ENCODE measurements at regions not wholly inside any gene's neighbourhood (a gene's known extent, or its start where the extent isn't known, plus 50 kb on each side); places are given as distances from the start of the nearest gene placed in this dataset.

DNA sequence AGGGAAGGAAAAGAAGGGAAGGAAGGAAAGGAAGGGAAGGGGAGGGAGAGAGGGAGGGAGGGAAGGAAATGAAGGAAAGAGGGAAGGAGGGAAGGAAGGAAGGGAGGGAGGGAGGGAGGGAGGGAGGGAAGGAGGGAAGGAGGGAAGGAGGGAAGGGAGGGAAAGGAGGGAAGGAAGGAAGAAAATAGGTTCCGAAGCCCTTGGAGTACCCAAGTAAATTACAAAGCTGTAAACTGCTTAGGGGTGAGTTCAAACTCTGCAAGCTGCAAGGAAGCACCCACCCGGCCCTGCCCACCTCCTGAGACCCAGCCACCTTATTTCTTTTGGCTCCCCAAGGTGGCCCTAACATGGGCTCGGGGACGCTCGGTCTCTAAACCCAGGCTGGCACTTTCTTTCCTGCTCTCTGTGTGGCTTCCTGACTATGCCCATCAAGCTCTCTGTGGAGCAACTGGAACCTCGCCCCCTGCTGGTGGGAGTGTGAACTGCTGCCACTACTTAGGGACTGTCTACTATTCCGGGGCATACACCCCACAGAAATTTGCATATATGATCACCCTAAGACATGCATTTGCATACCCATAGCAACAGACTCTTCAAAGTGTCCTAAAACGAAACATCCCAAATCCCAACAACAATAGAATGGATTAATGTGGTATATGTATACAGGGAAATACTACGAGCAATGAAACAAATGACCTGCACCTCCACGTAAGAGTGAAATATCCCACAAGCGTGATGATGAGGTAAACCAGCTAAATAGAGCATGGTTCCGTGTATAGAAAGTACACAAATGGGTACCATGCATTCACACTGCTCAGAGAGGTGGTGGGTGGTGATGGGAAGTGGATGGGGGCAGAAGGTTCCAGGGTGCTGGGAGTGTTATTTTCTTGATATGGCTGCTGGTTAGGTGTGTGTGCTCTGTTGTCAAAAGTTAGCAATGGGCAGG lies 151.7 kb upstream of the TBL1X start:
- Mint-ChIP-seq H3K36me3 (no peaks in the 10 kb centered on the region), H3K27ac (no peak overlapping the region), H3K4me1 (ENCODE audit: unreplicated experiment) (no peaks in the 10 kb centered on the region), H3K4me3 (no peak overlapping the region), H3K27me3 (no peaks in the 10 kb centered on the region), H3K9me3 (peaks cover 5% of the 10 kb centered on the region)
- no peak for DNase-seq (ENCODE audit: extremely low spot score, unreplicated experiment)
- TF ChIP-seq, protein P1, sequence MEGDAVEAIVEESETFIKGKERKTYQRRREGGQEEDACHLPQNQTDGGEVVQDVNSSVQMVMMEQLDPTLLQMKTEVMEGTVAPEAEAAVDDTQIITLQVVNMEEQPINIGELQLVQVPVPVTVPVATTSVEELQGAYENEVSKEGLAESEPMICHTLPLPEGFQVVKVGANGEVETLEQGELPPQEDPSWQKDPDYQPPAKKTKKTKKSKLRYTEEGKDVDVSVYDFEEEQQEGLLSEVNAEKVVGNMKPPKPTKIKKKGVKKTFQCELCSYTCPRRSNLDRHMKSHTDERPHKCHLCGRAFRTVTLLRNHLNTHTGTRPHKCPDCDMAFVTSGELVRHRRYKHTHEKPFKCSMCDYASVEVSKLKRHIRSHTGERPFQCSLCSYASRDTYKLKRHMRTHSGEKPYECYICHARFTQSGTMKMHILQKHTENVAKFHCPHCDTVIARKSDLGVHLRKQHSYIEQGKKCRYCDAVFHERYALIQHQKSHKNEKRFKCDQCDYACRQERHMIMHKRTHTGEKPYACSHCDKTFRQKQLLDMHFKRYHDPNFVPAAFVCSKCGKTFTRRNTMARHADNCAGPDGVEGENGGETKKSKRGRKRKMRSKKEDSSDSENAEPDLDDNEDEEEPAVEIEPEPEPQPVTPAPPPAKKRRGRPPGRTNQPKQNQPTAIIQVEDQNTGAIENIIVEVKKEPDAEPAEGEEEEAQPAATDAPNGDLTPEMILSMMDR (conservative IDR thresholded peaks at IDR 0.05): peak; percentile 74

DNA sequence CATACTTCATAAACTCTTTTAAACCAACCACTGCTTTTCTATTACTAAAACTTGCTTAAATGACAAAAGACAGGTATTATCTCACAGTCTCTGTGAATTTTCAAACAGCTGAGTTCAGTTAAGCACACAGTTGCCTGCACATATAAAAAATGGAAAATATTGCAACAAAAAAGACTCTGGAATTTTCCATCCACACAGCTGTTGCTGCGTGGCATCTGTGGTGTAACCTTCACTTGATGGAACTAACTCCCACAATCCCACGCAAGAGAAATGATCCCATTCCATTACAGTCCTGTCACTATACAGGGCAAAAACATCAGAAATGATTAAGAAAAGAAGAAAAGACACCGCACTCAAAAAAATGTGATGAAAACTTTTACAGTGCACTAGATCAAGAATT lies 149.8 kb upstream of the TBL1X start:
- no peaks in the 10 kb centered on the region for H3K4me1 Mint-ChIP-seq (ENCODE audit: unreplicated experiment)
- no peaks in the 10 kb centered on the region for H3K27me3 Mint-ChIP-seq
- H3K27ac Mint-ChIP-seq: no peak overlapping the region
- TF ChIP-seq, protein P1 (conservative IDR thresholded peaks at IDR 0.05): no peak
- DNase-seq (ENCODE audit: extremely low spot score, unreplicated experiment): no peak
- no peak overlapping the region for H3K4me3 Mint-ChIP-seq
- peaks cover 5% of the 10 kb centered on the region for H3K9me3 Mint-ChIP-seq
- H3K36me3 Mint-ChIP-seq: no peaks in the 10 kb centered on the region

DNA sequence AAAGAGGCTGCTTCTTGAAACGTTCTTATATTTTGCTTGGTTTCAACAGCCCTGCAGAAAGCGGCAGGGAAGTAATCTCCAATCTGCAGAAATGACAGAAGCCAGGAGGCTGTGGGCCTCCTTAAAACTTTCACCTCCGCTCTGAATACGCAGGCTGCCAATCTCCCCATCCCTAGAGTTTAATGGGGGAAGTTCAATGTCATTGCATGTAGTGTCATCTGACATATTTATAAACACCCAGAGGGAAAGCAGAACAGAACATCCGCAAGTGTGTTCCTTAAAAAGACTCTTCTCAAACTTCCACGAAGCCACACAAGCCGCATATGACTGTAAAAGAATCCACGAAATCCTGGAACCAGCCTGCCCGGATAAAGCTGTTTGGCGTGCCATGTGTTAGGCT lies 148.8 kb upstream of the TBL1X start:
- DNase-seq (ENCODE audit: extremely low spot score, unreplicated experiment): no peak
- Mint-ChIP-seq H3K4me1 (ENCODE audit: unreplicated experiment) (no peaks in the 10 kb centered on the region), H3K36me3 (no peaks in the 10 kb centered on the region), H3K9me3 (peaks cover 5% of the 10 kb centered on the region), H3K27me3 (no peaks in the 10 kb centered on the region), H3K4me3 (no peak overlapping the region), H3K27ac (no peak overlapping the region)
- TF ChIP-seq, protein P1 (conservative IDR thresholded peaks at IDR 0.05): no peak

DNA sequence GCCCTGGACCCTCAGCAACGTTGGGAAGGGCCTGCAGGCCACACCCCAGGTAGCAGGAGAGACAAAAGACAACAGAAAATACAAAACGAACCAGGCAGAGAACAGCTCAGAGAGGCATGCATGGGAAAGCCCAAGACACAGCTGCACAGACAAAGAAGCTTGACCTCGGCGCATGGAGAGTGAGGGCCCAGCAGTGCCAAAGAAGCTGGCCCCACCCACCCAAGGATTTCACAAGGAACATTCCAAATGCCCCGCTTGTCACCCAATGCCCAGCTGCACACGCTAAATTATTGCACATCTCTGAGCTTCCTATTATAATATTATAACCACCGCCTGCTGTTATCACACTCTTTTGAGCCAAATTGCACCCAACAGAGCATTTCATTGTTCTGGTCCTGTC lies 147.7 kb upstream of the TBL1X start:
- TF ChIP-seq, protein P1 (conservative IDR thresholded peaks at IDR 0.05): no peak
- H3K27me3 Mint-ChIP-seq: no peaks in the 10 kb centered on the region
- H3K4me1 Mint-ChIP-seq (ENCODE audit: unreplicated experiment): no peaks in the 10 kb centered on the region
- no peak overlapping the region for H3K4me3 Mint-ChIP-seq
- no peak for DNase-seq (ENCODE audit: extremely low spot score, unreplicated experiment)
- H3K27ac Mint-ChIP-seq: no peak overlapping the region
- H3K9me3 Mint-ChIP-seq: peaks cover 5% of the 10 kb centered on the region
- no peaks in the 10 kb centered on the region for H3K36me3 Mint-ChIP-seq

DNA sequence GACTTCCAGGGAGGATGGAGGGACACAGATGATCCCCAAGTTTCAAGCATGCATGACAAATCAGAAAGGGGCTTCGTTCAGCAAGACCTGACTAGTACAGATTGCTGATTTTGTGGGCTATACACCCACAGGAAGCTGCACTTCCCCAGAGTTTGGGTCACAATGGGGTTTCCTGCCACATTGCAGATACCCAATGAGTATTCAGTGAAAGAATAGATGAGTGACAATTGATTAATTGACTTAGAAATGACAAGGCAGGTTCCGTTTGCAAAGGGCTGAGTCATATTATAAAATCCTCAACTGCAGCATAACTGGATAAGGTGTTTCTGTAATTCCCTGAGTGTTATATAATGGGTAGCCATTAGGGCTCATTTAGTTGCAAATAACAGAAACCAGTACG lies 146.6 kb upstream of the TBL1X start:
- Mint-ChIP-seq H3K9me3 (peaks cover 4% of the 10 kb centered on the region), H3K36me3 (no peaks in the 10 kb centered on the region), H3K4me1 (ENCODE audit: unreplicated experiment) (no peaks in the 10 kb centered on the region), H3K27me3 (no peaks in the 10 kb centered on the region), H3K4me3 (no peak overlapping the region), H3K27ac (no peak overlapping the region)
- TF ChIP-seq, protein P1 (conservative IDR thresholded peaks at IDR 0.05): no peak
- DNase-seq (ENCODE audit: extremely low spot score, unreplicated experiment): no peak
